HG02870 (cell line): ENCODE measurements at regions not wholly inside any gene's neighbourhood (a gene's known extent, or its start where the extent isn't known, plus 50 kb on each side); places are given as distances from the start of the nearest gene placed in this dataset.

Source experiments
- ATAC-seq: cut with Tn5 transposase; IDR thresholded peaks from one replicate; pipeline ENCODE4 v1.9.1; 2021; ENCODE audit warnings: mild to moderate bottlenecking, moderate library complexity; ENCODE audit not compliant: unreplicated experiment

GRCh38 chr4:180394730-180395129 is 1848.5 kb upstream of the TENM3 start:
- no peak for ATAC-seq

- ATAC-seq: no peak
Measured at GRCh38 chr4:180398564-180398963, 1844.6 kb upstream of the TENM3 start.

GRCh38 chr4:180407275-180407885 is 1835.8 kb upstream of the TENM3 start:
- ATAC-seq: no peak

GRCh38 chr4:180418819-180419531 is 1824.2 kb upstream of the TENM3 start:
- ATAC-seq: no peak

GRCh38 chr4:180422989-180423711 is 1820.1 kb upstream of the TENM3 start:
- ATAC-seq: no peak

GRCh38 chr4:180423712-180424057 is 1819.5 kb upstream of the TENM3 start:
- no peak for ATAC-seq

- ATAC-seq: no peak
Measured at GRCh38 chr4:180426938-180427337, 1816.3 kb upstream of the TENM3 start.

- no peak for ATAC-seq
Measured at GRCh38 chr4:180430283-180430682, 1812.9 kb upstream of the TENM3 start.

- no peak for ATAC-seq
Measured at GRCh38 chr4:180434131-180434895, 1808.9 kb upstream of the TENM3 start.

GRCh38 chr4:180436361-180436760 is 1806.8 kb upstream of the TENM3 start:
- no peak for ATAC-seq

- no peak for ATAC-seq
Measured at GRCh38 chr4:180437601-180438000, 1805.6 kb upstream of the TENM3 start.

- ATAC-seq: no peak
Measured at GRCh38 chr4:180448306-180448705, 1794.9 kb upstream of the TENM3 start.

- ATAC-seq: no peak
Measured at GRCh38 chr4:180449395-180449956, 1793.7 kb upstream of the TENM3 start.

- no peak for ATAC-seq
Measured at GRCh38 chr4:180455226-180455625, 1788.0 kb upstream of the TENM3 start.

GRCh38 chr4:180456928-180457327 is 1786.3 kb upstream of the TENM3 start:
- no peak for ATAC-seq

- no peak for ATAC-seq
Measured at GRCh38 chr4:180462116-180462515, 1781.1 kb upstream of the TENM3 start.

GRCh38 chr4:180465364-180465763 is 1777.8 kb upstream of the TENM3 start:
- ATAC-seq: no peak

- ATAC-seq: no peak
Measured at GRCh38 chr4:180483036-180483435, 1760.2 kb upstream of the TENM3 start.

- ATAC-seq: no peak
Measured at GRCh38 chr4:180485407-180485806, 1757.8 kb upstream of the TENM3 start.

GRCh38 chr4:180486342-180486741 is 1756.9 kb upstream of the TENM3 start:
- no peak for ATAC-seq

GRCh38 chr4:180489787-180490186 is 1753.4 kb upstream of the TENM3 start:
- no peak for ATAC-seq
